ENCODE measurements at regions not wholly inside any gene's neighbourhood (a gene's known extent, or its start where the extent isn't known, plus 50 kb on each side); places are given as distances from the start of the nearest gene placed in this dataset.
A peak's percentile ranks its signal among the peaks of the same experiment; 100 is the strongest.

GRCh38 chr20:9942736-9943135 lies 92.1 kb upstream of the ANKEF1 start:
- Histone ChIP-seq H3K27ac (ENCODE audit: extremely low read depth, low read depth, low read length) (no peak overlapping the region), H2AFZ (ENCODE audit: low read depth, low read length) (no peak overlapping the region), H3K9ac (ENCODE audit: insufficient read depth in 1 of 2, low read depth in 2 of 2, low read length in 2 of 2) (no peak overlapping the region), H3K4me3 (no peak overlapping the region), H3K4me1 (replicated peaks in 1 of 2; ENCODE audit: control insufficient read depth in 2 of 2, insufficient read depth in 2 of 2, low read length in 2 of 2) (no peaks in the 10 kb centered on the region), H4K20me1 (replicated peaks; ENCODE audit: control insufficient read depth, insufficient read depth, low read length) (no peaks in the 10 kb centered on the region), H3K9me3 (replicated peaks; ENCODE audit: control insufficient read depth, insufficient read depth, low read depth, low read length) (no peaks in the 10 kb centered on the region), H3K27me3 (ENCODE audit: control insufficient read depth in 2 of 2, insufficient read depth in 2 of 2, low read length in 2 of 2) (no peaks in the 10 kb centered on the region), H3K79me2 (ENCODE audit: control insufficient read depth, insufficient read depth, low read length) (no peaks in the 10 kb centered on the region), H3K36me3 (ENCODE audit: control insufficient read depth, insufficient read depth, low read length) (no peaks in the 10 kb centered on the region), H3K4me2 (ENCODE audit: insufficient read depth, low read length) (no peak overlapping the region), H3K9me1 (ENCODE audit: control insufficient read depth, insufficient read depth, low read length) (no peaks in the 10 kb centered on the region)
- TF ChIP-seq, protein P1, sequence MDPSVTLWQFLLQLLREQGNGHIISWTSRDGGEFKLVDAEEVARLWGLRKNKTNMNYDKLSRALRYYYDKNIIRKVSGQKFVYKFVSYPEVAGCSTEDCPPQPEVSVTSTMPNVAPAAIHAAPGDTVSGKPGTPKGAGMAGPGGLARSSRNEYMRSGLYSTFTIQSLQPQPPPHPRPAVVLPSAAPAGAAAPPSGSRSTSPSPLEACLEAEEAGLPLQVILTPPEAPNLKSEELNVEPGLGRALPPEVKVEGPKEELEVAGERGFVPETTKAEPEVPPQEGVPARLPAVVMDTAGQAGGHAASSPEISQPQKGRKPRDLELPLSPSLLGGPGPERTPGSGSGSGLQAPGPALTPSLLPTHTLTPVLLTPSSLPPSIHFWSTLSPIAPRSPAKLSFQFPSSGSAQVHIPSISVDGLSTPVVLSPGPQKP (CRISPR knock-in tag; IDR thresholded peaks at IDR 0.05): no peak
- TF ChIP-seq PATZ1 (CRISPR knock-in tag; IDR thresholded peaks at IDR 0.05; ENCODE audit: borderline replicate concordance) (no peak), CEBPG (CRISPR knock-in tag; IDR thresholded peaks at IDR 0.05) (no peak), CEBPG (tag; conservative IDR thresholded peaks at IDR 0.05 in 1 of 2, IDR thresholded peaks at IDR 0.05 in 1 of 2) (peak in 1 of 2 experiments; percentile 82; a peak in 2 of 4 replicates), ZNF282 (CRISPR knock-in tag; IDR thresholded peaks at IDR 0.05) (no peak), ZEB2 (IDR thresholded peaks at IDR 0.05) (no peak), USF1 (CRISPR knock-in tag; IDR thresholded peaks at IDR 0.05) (no peak), SUPT5H (IDR thresholded peaks at IDR 0.05) (no peak), IRF1 (CRISPR knock-in tag; IDR thresholded peaks at IDR 0.05; ENCODE audit: borderline replicate concordance) (no peak), CEBPB (tag; IDR thresholded peaks at IDR 0.05) (peak; percentile 76), ZNF3 (CRISPR knock-in tag; IDR thresholded peaks at IDR 0.05) (no peak)
- TF ChIP-seq, protein P2, sequence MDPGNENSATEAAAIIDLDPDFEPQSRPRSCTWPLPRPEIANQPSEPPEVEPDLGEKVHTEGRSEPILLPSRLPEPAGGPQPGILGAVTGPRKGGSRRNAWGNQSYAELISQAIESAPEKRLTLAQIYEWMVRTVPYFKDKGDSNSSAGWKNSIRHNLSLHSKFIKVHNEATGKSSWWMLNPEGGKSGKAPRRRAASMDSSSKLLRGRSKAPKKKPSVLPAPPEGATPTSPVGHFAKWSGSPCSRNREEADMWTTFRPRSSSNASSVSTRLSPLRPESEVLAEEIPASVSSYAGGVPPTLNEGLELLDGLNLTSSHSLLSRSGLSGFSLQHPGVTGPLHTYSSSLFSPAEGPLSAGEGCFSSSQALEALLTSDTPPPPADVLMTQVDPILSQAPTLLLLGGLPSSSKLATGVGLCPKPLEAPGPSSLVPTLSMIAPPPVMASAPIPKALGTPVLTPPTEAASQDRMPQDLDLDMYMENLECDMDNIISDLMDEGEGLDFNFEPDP (CRISPR knock-in tag; IDR thresholded peaks at IDR 0.05): no peak
- ChIA-PET CTCF (ENCODE audit: low intra/inter-chr PET ratio) (no interaction called here), POLR2A (no interaction called here)
- no peak for FAIRE-seq
- no peak for ATAC-seq
- in situ Hi-C loops (cut with MboI) (no loop called here), intact Hi-C loops (cut with micrococcal nuclease) (no loop called here)
- DNase-seq (ENCODE audit: extremely low read depth in 1 of 4, low spot score in 3 of 4): no peak
- 0% methylated on average over 4 of the region's 4 CpGs for WGBS (ENCODE audit: insufficient coverage, low coverage, missing lambda C conversion rate)
- BruUV-seq (replicated peaks): no TSS peak
